Mesenchymal stem cell (in vitro differentiated cells and primary cell): ENCODE measurements at regions not wholly inside any gene's neighbourhood (a gene's known extent, or its start where the extent isn't known, plus 50 kb on each side); places are given as distances from the start of the nearest gene placed in this dataset.

Source experiments
- DNase-seq: peaks from one replicate; pipeline ENCODE4 v3.0.0-alpha.2; 2013
- H2AFZ ChIP-seq: one replicate; pipeline ENCODE4 v1.6.1; 2013; ENCODE audit warnings: low read depth, mild to moderate bottlenecking, control low read depth, inconsistent platforms, low read length, moderate library complexity
- H2AK5ac ChIP-seq: 2 replicates; pipeline ENCODE4 v1.6.1; 2013; ENCODE audit warnings: low read length, moderate library complexity, mild to moderate bottlenecking, inconsistent platforms; ENCODE audit not compliant: severe bottlenecking
- H2BK120ac ChIP-seq: one replicate; pipeline ENCODE4 v1.6.1; 2013; ENCODE audit warnings: low read depth, mild to moderate bottlenecking, inconsistent platforms, low read length, moderate library complexity
- H2BK12ac ChIP-seq, 2 experiments: one replicate each; pipeline ENCODE4 v1.6.1; 2013; ENCODE audit warnings: inconsistent platforms in 2 of 2, low read length in 2 of 2, mild to moderate bottlenecking in 2 of 2, moderate library complexity in 2 of 2, control low read depth in 1 of 2
- H2BK15ac ChIP-seq: one replicate; pipeline ENCODE4 v1.6.1; 2013; ENCODE audit warnings: mild to moderate bottlenecking, low read depth, inconsistent platforms; ENCODE audit not compliant: poor library complexity, severe bottlenecking
- H2BK5ac ChIP-seq: 2 replicates; pipeline ENCODE4 v1.6.1; 2013; ENCODE audit warnings: low read depth, mild to moderate bottlenecking, low read length, control low read depth, inconsistent platforms; ENCODE audit not compliant: poor library complexity, severe bottlenecking
- H3K14ac ChIP-seq, 2 experiments: one replicate each; pipeline ENCODE4 v1.6.1; 2013; ENCODE audit warnings: inconsistent platforms in 2 of 2, low read length in 2 of 2, control low read depth in 1 of 2, mild to moderate bottlenecking in 1 of 2, moderate library complexity in 1 of 2
- H3K18ac ChIP-seq, 2 experiments: one replicate each; pipeline ENCODE4 v1.6.1; 2013; ENCODE audit warnings: inconsistent platforms in 2 of 2, low read length in 2 of 2, control low read depth in 1 of 2, low read depth in 1 of 2, mild to moderate bottlenecking in 1 of 2
- H3K23ac ChIP-seq, 2 experiments: one replicate each; pipeline ENCODE4 v1.6.1; 2013; ENCODE audit warnings: inconsistent platforms in 2 of 2, low read length in 2 of 2, mild to moderate bottlenecking in 2 of 2, moderate library complexity in 2 of 2, control low read depth in 1 of 2
- H3K27ac ChIP-seq: 2 replicates; pipeline ENCODE4 v1.5.1; 2013; ENCODE audit warnings: mild to moderate bottlenecking, moderate library complexity, low read length, control low read depth, inconsistent platforms; ENCODE audit not compliant: poor library complexity, severe bottlenecking
- H3K27me3 ChIP-seq, 2 experiments: 2 replicates each; pipeline versions ENCODE4 v1.6.1 to v1.7.0; 2013; ENCODE audit warnings: low read length in 2 of 2, mild to moderate bottlenecking in 2 of 2, moderate library complexity in 2 of 2, control low read depth in 1 of 2, inconsistent platforms in 1 of 2; ENCODE audit not compliant: control insufficient read depth in 1 of 2, insufficient read depth in 1 of 2
- H3K36me3 ChIP-seq, 2 experiments: 2 replicates each; pipeline versions ENCODE4 v1.6.1 to v1.7.0; 2013; ENCODE audit warnings: low read length in 2 of 2, control low read depth in 1 of 2, inconsistent platforms in 1 of 2, low read depth in 1 of 2, mild to moderate bottlenecking in 1 of 2; ENCODE audit not compliant: insufficient read depth in 2 of 2, control insufficient read depth in 1 of 2
- H3K4ac ChIP-seq, 2 experiments: one replicate each; pipeline ENCODE4 v1.6.1; 2013; ENCODE audit warnings: inconsistent platforms in 2 of 2, low read length in 2 of 2, mild to moderate bottlenecking in 2 of 2, moderate library complexity in 2 of 2, control low read depth in 1 of 2, low read depth in 1 of 2
- H3K4me1 ChIP-seq: 2 replicates; pipeline ENCODE4 v1.6.1; 2013; ENCODE audit warnings: low read depth, low read length, control low read depth; ENCODE audit not compliant: control insufficient read depth, insufficient read depth
- H3K4me2 ChIP-seq: 2 replicates; pipeline ENCODE4 v1.6.1; 2013; ENCODE audit warnings: low read length, mild to moderate bottlenecking, inconsistent platforms; ENCODE audit not compliant: poor library complexity, severe bottlenecking
- H3K4me3 ChIP-seq, 2 experiments: 2 replicates each; pipeline versions ENCODE4 v1.5.1 to v1.7.0; 2013; ENCODE audit warnings: low read length in 2 of 2, mild to moderate bottlenecking in 2 of 2, control low read depth in 1 of 2, low read depth in 1 of 2; ENCODE audit not compliant: insufficient read depth in 1 of 2
- H3K79me1 ChIP-seq: replicated peaks from 2 replicates; pipeline ENCODE4 v1.6.1; 2013; ENCODE audit warnings: mild to moderate bottlenecking, control low read depth, low read length, inconsistent platforms; ENCODE audit not compliant: poor library complexity, severe bottlenecking
- H3K9ac ChIP-seq: 2 replicates; pipeline ENCODE4 v1.7.0; 2013; ENCODE audit warnings: mild to moderate bottlenecking, low read length, moderate library complexity
- H3K9me3 ChIP-seq: 2 replicates; pipeline ENCODE4 v1.7.0; 2013; ENCODE audit warnings: mild to moderate bottlenecking, low read length; ENCODE audit not compliant: control insufficient read depth
- H4K8ac ChIP-seq: one replicate; pipeline ENCODE4 v1.6.1; 2013; ENCODE audit warnings: inconsistent platforms, mild to moderate bottlenecking, low read length, moderate library complexity
- H4K91ac ChIP-seq: one replicate; pipeline ENCODE4 v1.6.1; 2013; ENCODE audit warnings: mild to moderate bottlenecking, low read length, inconsistent platforms
- WGBS: methylation state at CpG from one replicate; pipeline ENCODE4 v1.1.7; 2013; ENCODE audit warnings: mixed read lengths; 5-methylcytosine and 5-hydroxymethylcytosine counted together

GRCh38 chr1:91585982-91586381 lies 85.3 kb downstream of the CDC7 start:
- Histone ChIP-seq H2BK15ac (no peak overlapping the region), H4K91ac (peak overlapping the region; percentile 57), H2BK120ac (peak overlapping the region; percentile 21), H3K9ac (no peak overlapping the region), H3K79me1 (no peaks in the 10 kb centered on the region), H3K4me1 (peaks cover 13% of the 10 kb centered on the region), H3K14ac (peak overlapping the region in 1 of 2 experiments; percentile 1), H4K8ac (no peak overlapping the region), H3K23ac (no peak overlapping the region), H2AFZ (no peak overlapping the region), H3K27me3 (no peaks in the 10 kb centered on the region), H2BK5ac (peak overlapping the region; percentile 78), H3K18ac (peak overlapping the region in 1 of 2 experiments; percentile 25), H2BK12ac (peak overlapping the region; percentile 46 to 81), H3K36me3 (no peaks in the 10 kb centered on the region), H3K4me3 (no peak overlapping the region), H3K4ac (no peak overlapping the region), H2AK5ac (no peak overlapping the region), H3K27ac (peak overlapping the region; percentile 97), H3K4me2 (no peak overlapping the region), H3K9me3 (no peaks in the 10 kb centered on the region)
- no peak for DNase-seq
- WGBS = 58% methylated on average over 7 of the region's 7 CpGs

- DNase-seq = no peak
- Histone ChIP-seq H3K9me3 (no peaks in the 10 kb centered on the region), H3K9ac (peak overlapping the region; percentile 81), H3K79me1 (no peaks in the 10 kb centered on the region), H3K4me3 (peak overlapping the region in 1 of 2 experiments; percentile 28), H4K8ac (no peak overlapping the region), H3K18ac (no peak overlapping the region), H3K36me3 (no peaks in the 10 kb centered on the region), H3K14ac (no peak overlapping the region), H3K4me1 (peaks cover 6% of the 10 kb centered on the region), H2AK5ac (no peak overlapping the region), H3K27ac (no peak overlapping the region), H3K23ac (no peak overlapping the region), H2BK5ac (no peak overlapping the region), H2BK12ac (no peak overlapping the region), H2BK15ac (no peak overlapping the region), H3K4ac (no peak overlapping the region), H3K27me3 (no peaks in the 10 kb centered on the region), H3K4me2 (no peak overlapping the region), H4K91ac (no peak overlapping the region), H2BK120ac (no peak overlapping the region), H2AFZ (no peak overlapping the region)
Observed at GRCh38 chr1:91589437-91589836, 88.8 kb downstream of the CDC7 start.

GRCh38 chr1:91591175-91591974 lies 90.7 kb downstream of the CDC7 start:
- no peak overlapping the region for H2BK15ac ChIP-seq
- 86% methylated on average over 12 of the region's 13 CpGs for WGBS
- no peak overlapping the region for H3K4me2 ChIP-seq
- H3K27ac ChIP-seq = no peak overlapping the region
- no peak overlapping the region for H2AK5ac ChIP-seq
- H3K9me3 ChIP-seq = no peaks in the 10 kb centered on the region
- H3K9ac ChIP-seq = no peak overlapping the region
- H4K91ac ChIP-seq = no peak overlapping the region
- H2AFZ ChIP-seq = no peak overlapping the region
- no peak overlapping the region for H3K4ac ChIP-seq
- no peak overlapping the region for H2BK12ac ChIP-seq
- no peak overlapping the region for H2BK120ac ChIP-seq
- H3K23ac ChIP-seq = no peak overlapping the region
- H3K18ac ChIP-seq = no peak overlapping the region
- no peaks in the 10 kb centered on the region for H3K27me3 ChIP-seq
- peak overlapping the region; percentile 11 for H2BK5ac ChIP-seq
- H4K8ac ChIP-seq = no peak overlapping the region
- no peak overlapping the region for H3K14ac ChIP-seq
- H3K4me1 ChIP-seq = no peaks in the 10 kb centered on the region
- H3K4me3 ChIP-seq = no peak overlapping the region
- no peaks in the 10 kb centered on the region for H3K79me1 ChIP-seq
- no peak for DNase-seq
- H3K36me3 ChIP-seq = no peaks in the 10 kb centered on the region

GRCh38 chr1:91592716-91593477 lies 92.2 kb downstream of the CDC7 start:
- Histone ChIP-seq H2AFZ (no peak overlapping the region), H3K27ac (no peak overlapping the region), H3K36me3 (no peaks in the 10 kb centered on the region), H4K8ac (peak overlapping the region; percentile 7), H3K4me2 (no peak overlapping the region), H4K91ac (no peak overlapping the region), H2AK5ac (peak overlapping the region; percentile 35), H3K23ac (no peak overlapping the region), H3K9me3 (no peaks in the 10 kb centered on the region), H2BK5ac (no peak overlapping the region), H3K18ac (peak overlapping the region; percentile 25 to 29), H3K9ac (no peak overlapping the region), H3K4me1 (no peaks in the 10 kb centered on the region), H3K4me3 (no peak overlapping the region), H3K4ac (peak overlapping the region in 1 of 2 experiments; percentile 34), H3K79me1 (no peaks in the 10 kb centered on the region), H3K27me3 (no peaks in the 10 kb centered on the region), H3K14ac (peak overlapping the region in 1 of 2 experiments; percentile 39), H2BK120ac (no peak overlapping the region), H2BK15ac (peak overlapping the region; percentile 63), H2BK12ac (peak overlapping the region in 1 of 2 experiments; percentile 24)
- 92% methylated on average over 5 of the region's 5 CpGs for WGBS
- DNase-seq = no peak
